HepG2 (cell line): ENCODE measurements at regions not wholly inside any gene's neighbourhood (a gene's known extent, or its start where the extent isn't known, plus 50 kb on each side); places are given as distances from the start of the nearest gene placed in this dataset.

Experiments used
- CHD4 ChIP-seq: fragments of 200-600 bp; sonication (generic); IDR thresholded peaks from 2 replicates; pipeline ENCODE4 v1.7.0; 2017; ENCODE audit warnings: mild to moderate bottlenecking, low read length, borderline replicate concordance
- HBP1 ChIP-seq: IDR thresholded peaks from 2 replicates; pipeline ENCODE4 v1.6.1; 2016; ENCODE audit warnings: low read depth, control low read depth
- HMGA1 ChIP-seq: sonication (generic); formaldehyde crosslinking; conservative IDR thresholded peaks from 2 replicates; pipeline ENCODE4 v1.4.0; 2020; ENCODE audit warnings: missing genetic modification reagents
- HNF1A ChIP-seq, 2 experiments: sonication (generic) in 1 of 2; formaldehyde crosslinking in 1 of 2; IDR thresholded peaks; 2 replicates each; pipeline versions ENCODE4 v1.4.0 to v1.6.1; 2016 to 2020; ENCODE audit warnings: borderline replicate concordance in 1 of 2, low read depth in 1 of 2, mild to moderate bottlenecking in 1 of 2, missing genetic modification reagents in 1 of 2
- IRF1 ChIP-seq: sonication (generic); formaldehyde crosslinking; IDR thresholded peaks from 2 replicates; pipeline ENCODE4 v1.4.0; 2020; ENCODE audit warnings: low read depth, mild to moderate bottlenecking, missing genetic modification reagents
- ISX ChIP-seq: sonication (generic); formaldehyde crosslinking; conservative IDR thresholded peaks from 2 replicates; pipeline ENCODE4 v1.5.0; 2020; ENCODE audit warnings: missing genetic modification reagents
- NFRKB ChIP-seq: fragments of 450-650 bp; IDR thresholded peaks from 2 replicates; pipeline ENCODE4 v1.6.1; 2017
- REXO4 ChIP-seq: sonication (generic); formaldehyde crosslinking; IDR thresholded peaks from 2 replicates; pipeline ENCODE4 v1.8.0; 2022; ENCODE audit warnings: missing genetic modification reagents, mild to moderate bottlenecking, borderline replicate concordance
- SMAD1 ChIP-seq: sonication (generic); formaldehyde crosslinking; IDR thresholded peaks from 2 replicates; pipeline ENCODE4 v1.4.0; 2020; ENCODE audit warnings: missing genetic modification reagents, low read depth, mild to moderate bottlenecking, borderline replicate concordance
- SMAD9 ChIP-seq: sonication (generic); formaldehyde crosslinking; IDR thresholded peaks from 2 replicates; pipeline ENCODE4 v1.5.1; 2020; ENCODE audit warnings: mild to moderate bottlenecking, missing genetic modification reagents
- ZNF264 ChIP-seq: sonication (generic); formaldehyde crosslinking; IDR thresholded peaks from 2 replicates; pipeline ENCODE4 v1.4.0; 2020; ENCODE audit warnings: missing genetic modification reagents
- ZNF552 ChIP-seq: sonication (generic); formaldehyde crosslinking; IDR thresholded peaks from 2 replicates; pipeline ENCODE4 v1.9.0; 2022; ENCODE audit warnings: missing genetic modification reagents, mild to moderate bottlenecking, borderline replicate concordance

GRCh38 chr10:3402187-3402751, 229.7 kb upstream of the PITRM1 start (continued):
- TF ChIP-seq ZNF552 (CRISPR knock-in tag) (no peak), HBP1 (CRISPR knock-in tag) (no peak), ISX (CRISPR knock-in tag) (no peak), IRF1 (CRISPR knock-in tag) (no peak), NFRKB (no peak), HMGA1 (CRISPR knock-in tag) (no peak), ZNF264 (CRISPR knock-in tag) (no peak), HNF1A (IDR thresholded peaks at IDR 0.05; ENCODE audit: low read depth) (no peak), HNF1A (CRISPR knock-in tag; IDR thresholded peaks at IDR 0.05; ENCODE audit: borderline replicate concordance) (no peak), SMAD9 (no peak), REXO4 (CRISPR knock-in tag) (no peak), CHD4 (no peak), SMAD1 (CRISPR knock-in tag) (no peak)
